GM19023 (cell line): ENCODE measurements at regions not wholly inside any gene's neighbourhood (a gene's known extent, or its start where the extent isn't known, plus 50 kb on each side); places are given as distances from the start of the nearest gene placed in this dataset.
"Not testable (repeated sequence)": the region's sequence is repeated elsewhere in the genome, so short reads cannot be mapped to it uniquely, and the experiment has no call there.

Source experiments
- ATAC-seq: cut with Tn5 transposase; IDR thresholded peaks from one replicate; pipeline ENCODE4 v1.9.1; 2021; ENCODE audit warnings: mild to moderate bottlenecking, moderate library complexity; ENCODE audit not compliant: unreplicated experiment

DNA sequence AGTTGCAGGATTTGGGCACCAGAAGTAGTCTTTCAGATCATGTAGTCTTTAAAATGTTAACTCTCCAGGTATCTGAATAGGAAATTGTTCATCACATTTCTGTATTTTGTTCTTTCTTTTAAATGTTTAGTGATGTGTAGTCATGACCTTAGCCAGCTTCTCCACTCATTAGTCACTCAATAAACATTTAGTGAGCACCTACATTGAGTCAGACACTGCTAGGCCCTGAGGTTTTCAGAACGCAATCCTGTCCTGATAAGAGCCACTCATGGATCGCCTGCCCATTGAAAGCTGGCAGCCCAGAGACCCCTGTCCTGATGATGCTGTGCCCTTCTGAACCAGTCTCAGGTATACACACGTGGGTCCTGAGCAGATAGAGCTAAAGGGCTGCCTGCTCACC, 163.4 kb upstream of the HEY2 start:
- no peak for ATAC-seq

DNA sequence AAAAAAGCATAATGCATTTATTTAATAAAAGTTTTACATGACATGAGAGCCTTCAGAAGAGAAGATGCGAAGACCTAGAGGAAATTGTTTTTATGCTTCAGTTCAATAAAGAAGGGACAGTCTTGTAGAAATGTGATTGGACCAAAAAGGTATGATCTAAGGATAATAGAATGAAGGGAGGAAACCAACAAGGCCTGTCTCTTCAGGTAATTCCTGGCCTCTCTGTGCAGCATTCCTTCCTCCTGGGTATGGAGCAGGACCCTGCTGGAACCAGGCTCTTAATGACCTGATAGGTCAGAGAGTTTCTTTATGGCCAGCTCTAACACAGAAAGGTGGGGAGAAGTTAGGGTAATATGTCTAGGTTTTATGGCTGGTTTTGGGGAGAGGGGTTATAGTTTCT, 162.8 kb upstream of the HEY2 start:
- no peak for ATAC-seq

DNA sequence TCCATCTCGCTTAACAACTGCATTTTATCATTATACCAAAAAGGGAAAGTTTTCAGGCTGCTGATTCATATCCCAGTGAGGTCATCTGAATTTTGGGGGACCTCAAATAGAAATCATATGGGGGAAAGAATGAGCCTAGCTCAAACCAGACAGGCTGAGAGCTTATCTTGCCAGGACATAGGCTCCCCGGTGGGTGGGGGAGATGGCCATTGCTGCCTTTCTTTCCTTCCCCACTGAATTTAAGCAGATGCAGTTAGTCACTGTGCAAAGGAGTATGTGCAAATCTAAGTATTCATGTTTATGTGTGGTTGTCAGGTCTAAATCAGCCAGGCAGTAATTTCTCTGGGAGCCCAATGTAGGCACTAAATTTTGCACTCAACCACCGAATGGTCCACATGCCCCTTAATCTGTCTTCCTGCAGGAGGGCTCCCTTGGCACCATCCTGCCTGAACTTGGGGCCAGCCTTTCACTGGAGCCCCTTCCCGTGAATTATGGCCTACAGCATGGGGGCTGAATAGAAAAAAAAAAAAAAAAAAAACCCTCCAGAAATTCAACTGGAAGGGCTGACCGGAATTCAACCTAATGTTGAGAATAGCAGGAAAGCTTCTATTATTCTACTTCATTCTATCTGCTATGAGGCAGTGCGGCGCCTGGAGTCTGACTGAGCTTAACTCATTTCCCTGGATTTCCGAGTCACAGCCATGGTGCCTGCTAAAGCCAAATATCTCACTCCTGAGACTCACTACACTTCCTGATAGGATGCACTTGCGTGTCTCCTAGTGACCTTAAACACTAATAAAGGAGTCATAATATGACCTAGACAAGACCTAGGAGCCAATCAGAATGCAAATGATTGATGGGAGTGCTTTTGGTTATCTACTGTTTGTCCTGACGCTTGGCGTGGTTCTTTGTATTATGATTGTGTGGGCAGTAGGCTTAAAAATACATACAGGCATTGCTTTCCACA, 161.5 kb upstream of the HEY2 start:
- no peak for ATAC-seq

DNA sequence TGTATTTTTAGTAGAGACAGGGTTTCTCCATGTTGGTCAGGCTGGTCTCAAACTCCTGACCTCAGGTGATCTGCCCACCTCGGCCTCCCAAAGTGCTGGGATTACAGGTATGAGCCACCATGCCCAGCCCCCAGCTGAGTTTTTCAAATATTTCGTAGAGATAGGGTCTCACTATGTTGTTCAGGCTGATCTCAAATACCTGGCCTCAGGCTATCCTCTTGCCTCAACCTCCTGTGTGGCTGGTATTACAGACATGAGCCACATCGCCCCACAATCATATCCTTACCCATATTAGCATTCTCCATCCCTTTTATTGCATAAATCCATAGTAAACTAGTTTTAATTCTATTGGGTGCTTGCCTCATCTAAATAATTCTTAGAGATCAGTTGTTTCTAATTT, 157.6 kb upstream of the HEY2 start:
- ATAC-seq: not testable (repeated sequence)

DNA sequence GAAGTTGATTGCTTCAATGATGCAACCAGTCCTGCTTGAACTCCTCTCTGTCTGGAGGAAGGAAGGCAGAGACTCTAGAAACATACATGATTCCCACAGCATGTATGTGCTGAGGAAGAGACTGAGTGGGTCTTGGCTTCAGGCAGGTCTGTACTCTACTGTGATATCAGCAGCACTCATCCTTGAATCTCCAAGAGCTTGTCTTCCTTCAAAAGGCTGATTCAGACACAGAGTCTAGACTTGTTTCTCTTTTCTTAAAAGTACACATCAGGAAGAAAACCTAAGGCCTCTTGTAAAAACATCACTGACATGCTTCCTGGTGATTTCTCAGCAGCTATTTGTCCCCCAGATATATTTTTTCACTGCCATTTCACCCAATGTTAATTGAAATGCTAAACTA, 155.7 kb upstream of the HEY2 start:
- ATAC-seq: no peak

DNA sequence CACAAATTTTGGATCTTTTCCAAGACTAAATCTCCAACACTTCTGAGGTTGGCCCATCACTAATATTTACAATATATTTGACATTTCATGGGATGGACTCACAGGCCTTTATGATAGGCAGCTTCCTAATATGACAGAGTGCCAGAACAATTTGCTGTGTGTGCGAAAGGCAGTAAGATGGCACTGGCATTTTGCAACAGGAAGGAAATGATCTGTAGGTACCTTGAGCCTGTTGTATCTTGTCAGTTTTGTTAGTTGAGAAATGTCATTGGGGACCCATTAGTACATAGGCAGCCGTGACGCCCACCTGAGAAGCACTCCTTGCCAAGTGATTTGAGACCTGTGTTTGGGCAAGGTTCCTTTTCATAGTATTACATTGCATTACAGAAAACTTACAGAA, 153.4 kb upstream of the HEY2 start:
- ATAC-seq: no peak

DNA sequence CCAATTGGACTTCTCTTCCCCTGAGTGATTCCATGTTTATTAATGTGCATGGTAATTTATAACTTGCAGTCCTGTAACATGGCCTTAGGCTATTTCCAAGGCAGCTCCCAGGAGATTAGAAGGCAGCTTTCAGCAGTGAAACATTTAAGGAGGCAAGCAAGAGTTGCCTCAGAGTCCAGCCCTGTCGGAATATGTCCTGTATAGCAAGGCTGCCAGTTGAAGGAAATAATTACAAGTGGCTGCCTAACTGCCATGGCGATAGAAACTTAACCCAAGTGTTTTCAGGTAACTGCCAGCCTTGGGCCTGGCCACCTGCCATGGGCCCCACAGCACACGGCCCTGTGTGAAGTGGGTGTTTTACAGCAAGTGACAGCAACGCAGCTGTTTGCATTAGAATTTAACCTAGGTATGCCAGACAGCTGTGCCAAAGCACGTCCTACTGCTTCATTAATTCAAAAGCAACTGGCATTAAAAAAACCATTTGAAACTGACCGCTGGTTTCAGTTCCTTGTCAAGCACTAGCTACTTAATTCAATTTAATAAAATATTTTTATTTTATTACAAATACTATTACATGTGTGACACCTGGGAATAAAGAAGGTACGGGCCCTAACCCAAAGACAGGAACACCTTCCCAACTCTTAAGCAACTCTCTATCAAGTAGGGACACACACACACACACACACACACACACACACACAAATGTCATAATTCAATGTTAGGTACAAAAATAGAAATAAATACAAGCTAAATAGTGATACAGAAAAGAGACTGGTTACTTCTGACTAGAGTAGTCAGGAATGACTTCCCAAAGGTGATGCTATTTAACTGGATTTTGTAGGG, 151.8 kb upstream of the HEY2 start:
- no peak for ATAC-seq

DNA sequence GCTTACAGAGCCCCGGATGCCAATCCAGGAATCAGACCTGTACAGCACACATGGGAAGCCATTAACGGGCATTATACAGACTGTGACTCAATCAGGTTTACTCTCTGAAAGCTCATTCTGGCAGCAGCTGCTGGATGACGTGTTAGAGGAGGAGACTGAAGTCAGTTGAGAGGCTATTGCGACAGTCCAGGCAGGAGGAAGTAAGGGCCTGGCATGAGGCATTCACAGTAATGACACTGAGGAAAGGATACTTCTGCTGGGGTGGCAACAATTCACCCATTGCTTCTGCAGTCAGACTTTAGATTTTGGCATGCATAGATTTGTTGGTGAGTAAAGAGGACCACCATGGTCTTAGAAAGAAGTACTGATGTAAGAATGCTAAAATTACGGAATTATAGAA, 151.0 kb upstream of the HEY2 start:
- ATAC-seq: no peak

DNA sequence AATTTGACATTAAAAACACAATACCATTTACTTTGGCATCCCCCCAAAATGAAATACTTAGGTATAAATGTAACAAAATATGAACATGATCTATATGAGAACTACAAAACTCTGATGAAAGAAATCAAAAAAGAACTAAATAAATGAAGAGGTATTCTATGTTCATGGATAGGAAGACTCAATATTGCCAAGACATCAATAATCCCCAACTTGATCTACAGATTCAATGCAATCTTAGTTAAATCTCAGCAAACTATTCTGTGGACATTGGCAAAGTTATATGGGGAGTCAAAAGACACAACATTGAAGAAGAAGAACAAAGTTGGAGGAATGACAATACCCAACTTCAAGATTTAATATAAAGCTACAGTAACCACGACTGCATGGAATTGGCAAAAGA, 145.2 kb upstream of the HEY2 start:
- ATAC-seq: no peak

DNA sequence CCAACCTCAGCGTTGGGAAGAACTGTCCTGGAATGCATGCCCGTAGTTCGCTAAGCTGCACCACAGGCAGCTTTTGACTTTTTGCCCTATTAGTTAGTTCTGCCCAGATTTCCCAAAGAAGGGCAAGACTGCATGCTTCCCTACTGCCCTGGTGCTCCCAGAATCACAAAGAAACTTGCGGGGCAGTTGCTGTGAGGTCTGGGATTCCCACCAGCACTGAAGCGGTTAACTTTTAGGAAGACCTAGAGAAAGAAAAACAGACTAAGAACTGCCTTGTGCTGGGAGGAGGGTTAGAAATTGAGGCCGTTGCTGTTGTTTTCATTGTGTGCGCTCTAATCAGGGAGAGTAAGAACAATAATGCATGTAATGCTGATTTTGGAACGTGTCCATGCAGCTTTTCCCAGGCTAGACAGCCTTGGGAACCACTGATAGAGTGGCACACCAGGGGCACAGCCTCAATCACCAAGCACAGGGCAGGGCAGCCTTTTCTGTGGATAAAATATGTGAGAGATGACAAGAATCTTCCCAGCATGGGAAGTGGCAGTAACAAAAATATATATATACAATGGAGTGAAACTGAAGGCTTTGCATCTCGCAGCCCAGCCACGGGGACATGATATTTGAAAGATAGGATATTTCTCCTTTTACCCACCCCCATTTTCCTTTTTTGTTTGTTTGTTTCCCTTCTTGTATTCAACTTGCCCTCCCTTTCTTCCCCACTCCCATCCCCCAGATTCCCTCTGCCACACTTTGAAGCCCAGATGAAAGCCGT, 137.7 kb upstream of the HEY2 start:
- ATAC-seq: no peak

DNA sequence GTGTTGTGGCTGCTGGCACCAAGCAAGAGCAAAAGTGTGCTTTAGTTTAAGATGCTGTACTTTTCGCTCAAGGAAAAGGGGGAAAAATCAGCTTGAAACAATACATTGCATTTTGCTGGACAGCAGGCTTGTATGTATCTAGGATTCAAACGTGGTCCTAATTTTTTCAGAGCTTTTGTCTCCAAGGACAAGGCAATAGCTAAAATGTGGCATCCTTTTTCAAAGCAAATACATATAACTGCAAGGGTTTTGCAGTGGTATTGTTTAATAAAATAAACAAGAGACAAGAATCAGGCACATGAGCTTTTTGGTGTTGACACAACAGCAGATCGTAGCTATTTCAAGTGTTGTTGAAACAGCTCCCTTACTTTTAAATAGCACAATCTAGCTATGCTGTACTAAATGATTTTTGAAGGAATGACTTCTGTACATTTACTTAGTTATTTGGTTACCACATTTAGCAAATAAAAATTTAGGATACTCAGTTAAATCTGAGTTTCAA, 137.0 kb upstream of the HEY2 start:
- ATAC-seq: no peak

DNA sequence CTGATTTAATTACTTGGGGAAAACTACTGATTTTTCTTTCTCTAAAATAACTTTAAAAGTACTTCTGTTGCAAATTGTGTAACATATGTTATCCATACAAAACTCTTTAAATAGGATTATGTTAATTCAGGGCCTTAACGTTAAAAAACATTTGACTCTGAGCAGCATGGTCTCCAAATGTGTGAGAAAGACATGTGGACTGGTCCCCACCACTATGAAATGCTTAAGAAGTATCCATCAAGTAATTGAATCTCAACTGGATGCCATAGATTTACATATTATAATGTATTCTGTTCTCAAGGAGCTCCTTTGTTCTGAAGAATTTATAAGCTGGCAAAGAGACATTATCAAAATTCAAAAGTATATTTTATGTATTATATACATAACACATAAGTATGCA, 130.8 kb upstream of the HEY2 start:
- ATAC-seq: no peak

DNA sequence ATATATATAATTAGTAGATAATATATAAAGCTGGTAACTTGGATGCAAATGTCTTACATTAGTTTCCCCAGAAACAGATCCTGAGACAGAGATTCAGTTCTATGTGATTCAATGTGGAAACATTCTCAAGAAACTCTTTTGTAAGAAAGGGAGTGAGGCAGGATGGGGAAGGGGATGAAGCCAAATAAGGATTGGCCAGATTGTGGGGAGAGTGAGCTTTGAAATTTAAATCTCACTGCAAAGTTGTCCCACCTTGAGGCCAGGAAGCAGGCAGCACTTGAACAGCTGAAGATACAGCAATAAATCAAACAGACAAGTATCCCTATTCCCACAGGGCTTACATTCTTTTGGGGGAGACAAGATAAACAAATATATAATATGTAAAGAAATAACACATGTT, 126.3 kb upstream of the HEY2 start:
- no peak for ATAC-seq

DNA sequence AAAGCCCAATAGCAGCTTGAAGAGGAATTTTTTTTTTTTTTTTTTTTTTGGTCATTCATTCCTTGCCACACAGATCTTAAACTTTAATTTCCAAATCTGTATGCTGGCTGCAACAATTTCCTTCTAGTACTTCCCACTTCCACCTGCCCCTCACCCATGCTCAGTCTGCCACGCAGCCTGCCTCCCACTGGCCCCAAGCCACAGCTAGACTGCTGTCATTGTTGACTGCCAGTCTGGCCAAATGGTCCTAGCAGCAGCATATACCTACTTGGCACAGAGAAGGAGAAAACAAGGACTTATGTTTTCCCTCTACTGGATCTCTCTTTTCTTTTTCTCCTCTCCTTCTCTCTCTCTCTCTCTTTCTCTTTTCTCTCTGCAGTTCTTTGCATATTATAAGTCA, 118.3 kb upstream of the HEY2 start:
- no peak for ATAC-seq

DNA sequence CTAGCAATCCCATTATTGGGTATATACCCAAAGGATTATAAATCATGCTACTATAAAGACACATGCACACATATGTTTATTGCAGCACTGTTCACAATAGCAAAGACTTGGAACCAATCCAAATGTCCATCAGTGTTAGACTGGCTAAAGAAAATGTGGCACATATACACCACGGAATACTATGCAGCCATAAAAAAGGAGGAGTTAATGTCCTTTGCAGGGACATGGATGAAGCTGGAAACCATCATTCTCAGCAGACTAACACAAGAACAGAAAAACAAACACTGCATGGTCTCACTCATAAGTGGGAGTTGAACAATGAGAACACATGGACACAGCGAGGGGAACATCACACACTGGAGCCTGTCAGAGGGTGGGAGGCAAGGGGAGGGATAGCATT, 113.4 kb upstream of the HEY2 start:
- not testable (repeated sequence) for ATAC-seq

DNA sequence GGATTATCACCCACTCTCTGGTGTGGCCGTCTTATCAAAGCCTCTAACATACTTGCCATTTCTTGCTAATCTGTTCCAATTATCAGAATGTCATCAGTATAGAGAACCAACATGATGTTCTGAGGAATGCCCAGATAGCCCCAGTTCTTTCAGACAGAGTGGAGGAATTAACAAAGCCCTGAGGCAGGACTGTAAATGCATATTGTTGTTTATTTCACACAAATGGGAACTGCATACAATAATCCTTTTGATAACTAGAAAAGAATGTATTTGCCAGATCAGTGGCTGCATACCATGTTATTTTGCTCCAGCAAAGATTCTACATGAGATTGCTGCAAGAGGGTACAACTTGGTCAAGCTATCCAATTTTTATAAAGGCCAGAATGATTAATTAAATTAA, 112.8 kb upstream of the HEY2 start:
- no peak for ATAC-seq

DNA sequence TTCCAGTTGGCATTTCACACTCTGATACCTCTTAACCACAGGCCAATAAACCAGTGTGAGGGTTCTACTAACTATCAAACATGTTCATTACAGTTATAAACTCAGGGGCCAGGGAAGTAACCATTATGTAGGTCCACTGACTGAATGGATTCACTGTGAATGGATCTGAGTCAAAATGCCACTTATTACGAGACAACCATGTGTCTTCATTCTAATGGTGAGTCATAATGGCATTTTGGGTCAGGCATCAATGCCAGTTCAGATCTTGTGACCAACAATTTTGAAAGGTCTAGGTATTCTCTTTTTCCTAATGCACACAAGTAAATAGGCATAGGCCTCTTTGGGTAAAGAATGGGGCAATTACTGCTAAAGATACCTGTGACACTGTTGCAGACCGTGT, 112.2 kb upstream of the HEY2 start:
- no peak for ATAC-seq

DNA sequence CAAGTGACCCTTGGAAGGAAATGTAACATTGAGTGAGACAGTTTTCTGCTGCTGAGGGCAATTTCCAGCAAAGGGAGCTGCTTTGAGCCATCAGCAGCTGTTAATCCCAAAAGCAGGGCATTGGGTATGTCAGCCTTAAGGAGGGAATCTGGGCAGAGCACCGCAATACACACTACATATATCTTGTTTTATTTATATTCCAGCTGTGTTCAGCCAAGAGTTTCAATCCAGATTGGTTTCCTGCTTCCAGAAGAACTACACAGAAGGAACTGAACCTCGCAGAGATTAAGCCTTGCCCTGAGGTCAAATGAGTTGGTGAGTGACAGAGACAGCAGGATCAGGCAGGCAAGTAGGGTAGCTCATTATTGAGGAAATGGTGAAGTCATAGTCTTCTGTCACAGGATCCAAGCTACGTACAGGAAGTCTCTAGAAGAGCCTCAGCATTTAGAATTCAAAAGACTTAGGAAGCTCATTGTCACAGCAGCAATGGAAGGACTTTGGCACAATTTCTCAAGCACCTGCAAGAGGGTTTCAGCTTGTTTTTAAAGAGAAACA, 109.9 kb upstream of the HEY2 start:
- ATAC-seq: no peak

DNA sequence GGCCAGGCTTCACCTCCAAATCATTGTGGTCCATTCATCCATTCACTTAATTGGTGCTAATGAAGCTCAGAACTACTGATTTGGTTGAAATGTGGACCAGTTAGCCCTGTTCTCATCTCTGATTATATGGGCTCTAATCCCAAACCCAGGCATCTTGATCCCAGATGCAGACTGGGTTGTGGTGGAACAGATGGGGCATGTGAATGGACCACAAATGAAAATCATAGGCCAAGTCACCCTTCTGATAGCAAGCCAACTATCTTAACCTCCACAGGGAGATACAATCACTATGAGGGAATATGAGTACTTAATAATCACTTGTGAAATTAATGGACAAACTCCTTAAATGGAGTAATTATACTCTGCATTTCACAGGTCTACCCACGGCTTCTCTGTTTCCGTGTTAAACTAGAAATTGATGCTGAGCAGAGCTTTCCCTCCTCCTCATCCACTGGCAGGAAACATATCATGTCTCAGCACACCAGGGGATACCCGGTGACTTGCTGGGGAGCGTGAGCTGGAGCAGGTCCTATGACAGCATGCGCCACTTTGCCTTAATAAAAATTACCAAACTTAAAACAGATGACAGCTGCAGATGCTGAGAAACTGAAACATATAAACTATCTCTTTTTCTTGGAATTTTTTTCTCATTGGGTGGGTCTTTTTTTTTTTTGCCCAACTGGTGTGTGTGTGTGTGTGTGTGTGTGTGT, 108.8 kb upstream of the HEY2 start:
- ATAC-seq: no peak
